ENCODE measurements at regions not wholly inside any gene's neighbourhood (a gene's known extent, or its start where the extent isn't known, plus 50 kb on each side); places are given as distances from the start of the nearest gene placed in this dataset.

DNA sequence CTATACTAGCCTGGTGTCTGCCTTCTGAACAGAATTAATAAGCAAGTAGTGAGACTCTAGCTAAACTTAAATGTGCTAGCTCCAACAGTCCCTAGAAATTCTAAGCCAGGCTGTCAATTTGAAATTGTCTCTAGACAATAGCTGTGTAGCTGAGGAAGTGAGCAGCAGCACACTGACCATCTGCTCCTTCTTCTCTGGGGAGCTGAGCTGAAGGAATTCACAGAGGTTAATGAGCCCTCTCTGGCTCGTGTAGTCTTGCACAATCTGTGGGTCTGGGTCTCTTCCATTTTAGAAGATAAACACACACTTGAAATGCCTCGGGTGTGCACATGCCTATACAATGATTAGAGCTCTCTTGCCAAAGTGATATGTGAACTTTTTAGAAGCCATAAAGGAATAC lies 63.5 kb upstream of the BARX1 start:
- TF ChIP-seq, protein P1, sequence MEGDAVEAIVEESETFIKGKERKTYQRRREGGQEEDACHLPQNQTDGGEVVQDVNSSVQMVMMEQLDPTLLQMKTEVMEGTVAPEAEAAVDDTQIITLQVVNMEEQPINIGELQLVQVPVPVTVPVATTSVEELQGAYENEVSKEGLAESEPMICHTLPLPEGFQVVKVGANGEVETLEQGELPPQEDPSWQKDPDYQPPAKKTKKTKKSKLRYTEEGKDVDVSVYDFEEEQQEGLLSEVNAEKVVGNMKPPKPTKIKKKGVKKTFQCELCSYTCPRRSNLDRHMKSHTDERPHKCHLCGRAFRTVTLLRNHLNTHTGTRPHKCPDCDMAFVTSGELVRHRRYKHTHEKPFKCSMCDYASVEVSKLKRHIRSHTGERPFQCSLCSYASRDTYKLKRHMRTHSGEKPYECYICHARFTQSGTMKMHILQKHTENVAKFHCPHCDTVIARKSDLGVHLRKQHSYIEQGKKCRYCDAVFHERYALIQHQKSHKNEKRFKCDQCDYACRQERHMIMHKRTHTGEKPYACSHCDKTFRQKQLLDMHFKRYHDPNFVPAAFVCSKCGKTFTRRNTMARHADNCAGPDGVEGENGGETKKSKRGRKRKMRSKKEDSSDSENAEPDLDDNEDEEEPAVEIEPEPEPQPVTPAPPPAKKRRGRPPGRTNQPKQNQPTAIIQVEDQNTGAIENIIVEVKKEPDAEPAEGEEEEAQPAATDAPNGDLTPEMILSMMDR (IDR thresholded peaks at IDR 0.05) = no peak
- TF ChIP-seq POLR2A (IDR thresholded peaks at IDR 0.05) = no peak

Measured in right lobe of liver (tissue), 4 donors.